ENCODE measurements at regions not wholly inside any gene's neighbourhood (a gene's known extent, or its start where the extent isn't known, plus 50 kb on each side); places are given as distances from the start of the nearest gene placed in this dataset.

DNA sequence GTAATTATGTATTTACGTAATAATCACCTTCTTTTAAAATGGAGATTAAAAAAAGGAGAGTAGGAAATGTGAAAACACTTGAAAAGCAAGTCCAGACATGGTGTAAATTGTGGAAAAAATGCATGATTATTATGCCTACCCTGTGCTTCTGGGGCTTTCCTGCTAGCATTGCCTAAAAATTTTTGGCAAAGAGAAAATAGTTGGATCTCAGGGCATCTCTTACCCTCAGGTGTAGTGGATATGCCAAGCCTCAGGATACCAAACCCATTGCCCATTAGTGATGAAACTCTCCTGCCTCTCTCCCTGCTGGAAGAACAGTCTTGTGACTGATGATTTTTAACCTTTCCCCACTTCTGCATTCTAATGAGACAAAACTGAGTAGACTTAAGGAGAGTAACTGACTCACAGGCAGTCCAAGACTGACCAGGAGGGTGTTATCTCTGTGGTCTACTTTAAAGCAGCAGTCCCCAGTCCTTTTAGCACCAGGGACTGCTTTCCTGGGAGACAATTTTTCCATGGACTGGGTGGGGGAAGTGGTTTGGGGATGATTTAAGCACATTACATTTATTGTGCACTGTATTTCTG lies 174.6 kb downstream of the ZNF330 start:
- DNase-seq (ENCODE audit: low spot score in 2 of 2) (no peak), FAIRE-seq (no peak)

DNA sequence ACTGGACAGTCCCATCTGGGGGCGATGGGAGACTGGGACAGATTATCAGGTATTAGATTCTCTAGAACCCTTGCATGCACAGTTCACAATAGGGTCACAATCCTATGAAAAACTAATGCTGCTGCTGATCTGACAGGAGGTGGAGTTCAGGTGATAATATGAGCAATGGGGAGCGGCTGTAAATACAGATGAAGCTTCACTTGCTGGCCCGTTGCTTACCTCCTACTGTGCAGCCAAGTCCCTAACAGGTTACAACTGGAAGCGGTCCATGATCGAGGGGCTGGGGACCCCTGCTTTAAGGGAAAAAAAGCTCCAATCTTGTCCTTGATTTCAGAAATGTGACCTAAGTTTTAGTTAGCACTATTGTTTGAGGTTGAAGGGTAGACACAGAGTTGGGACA lies 175.2 kb downstream of the ZNF330 start:
- no peak for FAIRE-seq
- DNase-seq (ENCODE audit: low spot score in 2 of 2): no peak

DNA sequence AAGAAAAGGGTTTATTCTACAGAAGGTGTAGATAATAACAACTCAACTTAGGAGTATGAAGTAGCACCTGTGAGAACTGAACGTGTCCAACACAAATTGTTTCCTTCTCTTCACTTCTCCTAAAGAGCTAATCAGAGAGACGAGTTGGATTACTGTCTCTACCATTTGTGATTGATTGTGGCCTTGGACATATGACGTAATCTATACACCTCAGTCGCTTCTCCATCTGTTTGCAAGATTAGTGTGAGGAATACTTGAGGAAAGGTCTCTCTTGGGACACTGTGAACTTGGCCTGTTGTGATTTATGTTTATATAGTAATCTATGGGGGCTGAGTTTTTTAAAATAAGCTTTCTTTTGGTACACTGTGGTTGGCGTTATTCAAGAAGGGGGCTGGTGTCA lies 182.0 kb downstream of the ZNF330 start:
- DNase-seq (ENCODE audit: low spot score in 2 of 2): no peak
- FAIRE-seq: no peak

GRCh38 chr4:141403782-141404181 lies 183.1 kb downstream of the ZNF330 start:
- FAIRE-seq: no peak
- no peak for DNase-seq (ENCODE audit: low spot score in 2 of 2)

- DNase-seq (ENCODE audit: low spot score in 2 of 2) (no peak), FAIRE-seq (no peak)
Measured at GRCh38 chr4:141406237-141406636, 185.5 kb downstream of the ZNF330 start.

- DNase-seq (ENCODE audit: low spot score in 2 of 2) (no peak), FAIRE-seq (no peak)
Measured at GRCh38 chr4:141409556-141409955, 188.9 kb downstream of the ZNF330 start.

GRCh38 chr4:141410839-141411238 lies 190.1 kb downstream of the ZNF330 start:
- FAIRE-seq (no peak), DNase-seq (ENCODE audit: low spot score in 2 of 2) (no peak)

DNA sequence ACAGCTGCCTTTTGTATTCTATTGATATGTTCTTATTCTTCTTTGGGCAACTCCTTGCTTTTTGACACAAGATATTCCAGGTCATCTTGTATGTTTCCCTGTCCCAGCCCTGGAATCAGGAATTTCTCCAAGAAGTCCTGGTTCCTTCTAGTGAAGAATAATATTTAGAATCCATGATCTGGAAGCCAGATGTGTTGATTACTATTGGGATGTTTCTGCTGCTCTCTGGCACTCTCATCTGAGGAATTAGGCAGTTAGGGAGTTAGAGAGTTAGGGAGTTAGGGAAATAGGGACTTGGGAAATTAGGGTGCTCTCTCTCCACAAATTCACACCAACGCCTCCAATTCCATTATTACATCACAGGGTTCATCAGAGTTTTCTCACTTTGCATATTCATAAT lies 191.2 kb downstream of the ZNF330 start:
- DNase-seq (ENCODE audit: low spot score in 2 of 2) (no peak), FAIRE-seq (no peak)

GRCh38 chr4:141413366-141413765 lies 192.7 kb downstream of the ZNF330 start:
- FAIRE-seq (no peak), DNase-seq (ENCODE audit: low spot score in 2 of 2) (no peak)

GRCh38 chr4:141415651-141416050 lies 195.0 kb downstream of the ZNF330 start:
- FAIRE-seq: no peak
- no peak for DNase-seq (ENCODE audit: low spot score in 2 of 2)

- FAIRE-seq (no peak), DNase-seq (ENCODE audit: low spot score in 2 of 2) (no peak)
Measured at GRCh38 chr4:141416219-141416618, 195.5 kb downstream of the ZNF330 start.

- no peak for FAIRE-seq
Measured at GRCh38 chr4:141416677-141417363, 196.1 kb downstream of the ZNF330 start.

DNA sequence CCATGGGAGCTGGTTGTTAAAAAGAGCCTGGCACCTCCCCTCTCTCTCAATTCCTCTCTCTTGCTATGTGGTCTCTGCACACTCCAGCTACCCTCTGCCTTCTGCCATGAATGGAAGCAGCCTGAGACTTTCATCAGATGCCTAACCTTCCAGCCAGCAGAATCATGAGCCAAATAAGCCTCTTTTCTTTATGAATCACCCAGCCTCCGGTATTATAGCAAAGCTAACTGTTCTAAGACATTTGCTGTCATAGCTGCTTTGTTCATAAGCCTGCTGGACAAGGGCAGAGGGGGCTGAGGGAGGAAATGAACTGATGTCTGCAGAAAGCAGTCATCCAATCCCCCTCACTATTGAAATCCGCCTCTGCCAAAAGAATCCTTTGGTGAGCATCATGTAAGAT lies 196.7 kb downstream of the ZNF330 start:
- FAIRE-seq (no peak), DNase-seq (ENCODE audit: low spot score in 2 of 2) (no peak)

More at GRCh38 chr4:141416677-141417363, 196.1 kb downstream of the ZNF330 start:
- DNase-seq (ENCODE audit: low spot score in 2 of 2): no peak

DNA sequence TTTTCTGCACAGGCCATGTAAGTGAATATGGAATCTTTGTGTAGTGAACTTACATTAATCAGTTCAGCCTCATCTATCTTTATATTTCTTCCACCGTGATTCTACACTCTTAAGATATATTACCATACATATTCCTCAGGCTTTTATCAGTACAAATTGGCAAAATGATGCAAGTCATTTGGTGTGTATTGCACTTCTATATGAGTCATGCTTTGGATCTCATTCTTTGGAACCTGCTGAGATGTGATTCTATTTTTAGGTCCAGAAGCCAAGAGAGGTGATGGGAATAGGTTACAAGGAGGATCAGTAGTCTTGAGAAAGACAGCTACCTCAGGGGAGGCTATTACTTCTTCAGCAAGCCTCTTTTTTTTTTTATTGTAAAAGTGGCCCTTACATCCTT lies 204.4 kb downstream of the ZNF330 start:
- DNase-seq (ENCODE audit: low spot score in 2 of 2): no peak
- no peak for FAIRE-seq

GRCh38 chr4:141427726-141428296 lies 207.1 kb downstream of the ZNF330 start:
- FAIRE-seq (no peak), DNase-seq (ENCODE audit: low spot score in 2 of 2) (no peak)

DNA sequence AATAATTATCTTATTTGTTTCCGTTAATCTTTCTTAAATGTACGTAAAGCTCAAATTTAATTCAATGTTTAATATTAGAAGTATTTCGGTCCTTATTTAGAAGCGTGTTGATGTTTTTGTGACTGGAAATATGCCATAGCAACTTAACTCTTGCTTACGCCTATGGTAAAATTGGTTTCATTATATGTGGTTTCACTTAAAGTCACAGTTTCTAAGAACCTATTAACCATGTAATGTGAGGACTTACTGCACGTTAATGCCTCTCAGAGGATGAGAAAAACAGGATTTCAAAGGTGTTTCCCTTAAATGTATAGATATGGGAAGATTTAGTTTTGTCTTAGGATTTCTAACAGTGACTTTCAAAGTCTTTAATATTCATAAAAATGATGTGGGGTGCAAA lies 206.4 kb upstream of the IL15 start:
- DNase-seq (ENCODE audit: low spot score in 2 of 2) (no peak), FAIRE-seq (no peak)

- no peak for FAIRE-seq
- DNase-seq (ENCODE audit: low spot score in 2 of 2): no peak
Measured at GRCh38 chr4:141430686-141431085, 205.7 kb upstream of the IL15 start.

GRCh38 chr4:141432000-141432712 lies 204.2 kb upstream of the IL15 start:
- DNase-seq (ENCODE audit: low spot score in 2 of 2) (no peak), FAIRE-seq (no peak)

DNA sequence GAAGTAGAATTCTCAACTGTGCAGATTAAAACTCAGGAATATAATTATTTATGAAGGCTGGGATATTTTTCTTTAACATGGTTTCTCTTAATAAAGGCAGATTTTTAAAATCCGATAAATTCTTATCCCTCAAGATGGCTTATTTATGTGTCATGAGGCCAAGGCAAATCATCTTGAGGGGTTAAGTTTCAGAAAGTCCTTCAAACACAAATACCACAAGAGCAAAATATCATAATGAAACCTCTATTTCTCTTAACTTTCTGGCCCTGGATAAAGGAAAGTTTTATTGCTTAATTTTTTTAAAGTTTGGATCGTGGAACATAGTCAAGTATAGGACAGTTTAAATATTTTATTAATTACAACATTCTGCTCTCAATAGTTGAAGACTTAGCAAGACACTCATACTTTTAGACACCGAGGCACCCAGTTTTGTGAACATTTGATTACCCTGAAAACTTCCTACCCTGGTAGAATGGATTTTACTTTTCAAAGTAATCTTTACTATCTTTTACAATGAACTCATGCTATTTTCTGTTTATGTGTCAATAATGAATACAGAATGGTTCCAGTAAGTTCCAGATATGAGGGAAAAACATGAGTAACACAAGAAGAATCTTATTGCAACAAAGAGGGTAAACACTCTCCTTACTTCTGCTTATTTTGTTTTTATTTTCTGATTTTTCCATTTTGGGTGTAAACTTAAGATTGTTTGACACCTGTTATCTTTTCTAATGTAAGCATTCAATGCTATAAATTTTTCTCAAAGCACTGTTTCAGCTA lies 200.7 kb upstream of the IL15 start:
- DNase-seq (ENCODE audit: low spot score in 2 of 2) (no peak), FAIRE-seq (no peak)

GRCh38 chr4:141439223-141439622 lies 197.2 kb upstream of the IL15 start:
- DNase-seq (ENCODE audit: low spot score in 2 of 2) (no peak), FAIRE-seq (no peak)

GRCh38 chr4:141447761-141448160 lies 188.6 kb upstream of the IL15 start:
- DNase-seq (ENCODE audit: low spot score in 2 of 2) (no peak), FAIRE-seq (no peak)
